Stimulated activated CD4-positive, alpha-beta T cell treated with anti-CD3 and anti-CD28 coated beads, Interleukin-1b, Interleukin-23, amount 100 ng/mL, for 4 hours (primary cell): ENCODE measurements at regions not wholly inside any gene's neighbourhood (a gene's known extent, or its start where the extent isn't known, plus 50 kb on each side); places are given as distances from the start of the nearest gene placed in this dataset.

Experiments used
- DNase-seq, 2 donors: peaks; one replicate each; pipeline ENCODE4 v3.0.0-alpha.2; 2020; ENCODE audit warnings: low read depth in 2 of 2

DNA sequence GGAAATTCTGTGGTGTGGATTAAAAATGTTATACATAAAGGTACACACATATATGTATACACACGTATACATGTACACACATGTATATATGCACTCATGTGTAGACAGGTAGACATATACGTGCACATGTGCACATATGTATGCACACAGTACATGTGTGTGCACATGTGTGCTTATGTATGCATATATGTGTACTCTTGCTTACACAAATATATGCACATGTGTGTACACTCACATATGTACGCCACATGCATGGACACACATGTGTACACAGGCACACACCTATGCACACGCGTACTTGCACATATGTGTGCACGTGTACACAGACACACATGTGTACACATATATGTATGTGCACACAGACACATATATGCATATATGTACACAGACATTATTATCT is 142.8 kb upstream of the SALL3 start:
- DNase-seq: no peak

DNA sequence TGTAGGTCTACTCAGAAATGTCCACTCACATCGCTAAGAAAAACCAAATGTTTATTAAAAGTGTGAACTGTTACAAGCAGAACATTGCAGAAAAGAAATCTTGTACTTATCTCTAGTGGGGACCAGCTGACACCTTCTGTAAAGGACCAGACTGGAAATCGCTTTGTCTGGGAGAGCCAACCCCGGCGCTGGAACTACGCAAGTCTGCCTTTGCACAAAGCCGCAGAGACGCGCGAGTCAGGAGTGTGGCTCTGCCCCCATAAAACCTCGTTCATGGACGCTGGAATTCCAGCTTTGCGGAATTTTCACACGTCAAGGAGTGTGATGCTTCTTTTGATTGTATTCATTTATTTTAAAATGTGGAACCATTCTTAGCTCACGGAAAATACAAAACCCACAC is 141.9 kb upstream of the SALL3 start:
- DNase-seq: no peak

DNA sequence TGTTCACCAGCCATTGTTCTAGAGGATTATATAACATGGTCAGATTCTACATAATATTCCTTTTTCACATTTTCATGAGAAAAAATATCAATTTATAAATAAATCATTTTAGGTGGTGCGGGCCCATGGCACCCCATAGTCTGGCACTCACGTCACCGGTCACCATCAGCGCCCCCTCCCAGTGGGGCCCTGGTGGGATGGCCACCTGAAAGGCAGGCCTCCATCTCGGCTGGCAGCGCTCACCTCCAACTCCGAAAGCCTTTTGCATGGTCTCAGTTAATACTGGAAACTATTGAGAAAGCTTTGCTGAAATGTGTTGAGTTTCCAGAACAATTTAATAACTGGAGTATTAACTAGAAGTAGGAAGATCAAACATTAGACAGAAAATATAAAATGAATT is 141.4 kb upstream of the SALL3 start:
- DNase-seq: no peak

DNA sequence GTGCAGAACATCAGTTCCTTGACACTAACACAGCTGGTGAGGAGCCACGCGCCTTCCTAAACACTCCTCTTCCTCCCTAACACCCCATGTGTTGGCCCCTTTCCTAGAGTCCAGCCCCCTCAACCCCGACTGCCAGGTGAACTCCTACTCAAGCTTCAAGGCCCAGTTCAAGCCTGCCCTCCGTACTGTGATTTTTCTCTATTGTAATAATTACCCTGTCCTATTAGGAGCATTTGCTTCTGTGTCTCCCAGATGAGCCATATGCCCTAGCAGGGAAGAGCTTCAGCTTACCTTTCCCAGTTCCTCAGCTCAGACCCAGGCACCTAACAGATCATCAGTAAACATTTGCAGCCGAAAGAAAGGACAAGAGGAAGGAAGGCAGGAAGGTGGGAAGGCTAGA is 130.6 kb upstream of the SALL3 start:
- no peak for DNase-seq

DNA sequence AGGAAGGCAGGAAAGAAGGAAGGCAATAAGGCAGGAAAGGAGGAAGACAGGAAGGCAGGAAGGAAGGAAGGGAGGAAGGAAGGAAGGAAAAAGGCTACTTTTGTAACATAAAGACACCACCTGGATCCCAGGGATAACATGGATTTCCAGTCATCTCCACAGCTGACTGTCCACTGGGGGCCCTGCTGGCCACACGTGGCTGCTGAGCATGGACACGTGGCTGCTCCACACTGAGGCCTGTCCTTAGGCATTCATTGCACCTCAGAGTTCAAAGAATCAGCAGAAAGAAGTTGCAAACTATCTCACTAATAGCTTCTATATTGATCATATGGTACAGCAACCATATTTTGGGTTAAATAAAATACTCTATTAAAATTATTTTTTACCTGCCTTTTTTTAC is 130.2 kb upstream of the SALL3 start:
- no peak for DNase-seq

DNA sequence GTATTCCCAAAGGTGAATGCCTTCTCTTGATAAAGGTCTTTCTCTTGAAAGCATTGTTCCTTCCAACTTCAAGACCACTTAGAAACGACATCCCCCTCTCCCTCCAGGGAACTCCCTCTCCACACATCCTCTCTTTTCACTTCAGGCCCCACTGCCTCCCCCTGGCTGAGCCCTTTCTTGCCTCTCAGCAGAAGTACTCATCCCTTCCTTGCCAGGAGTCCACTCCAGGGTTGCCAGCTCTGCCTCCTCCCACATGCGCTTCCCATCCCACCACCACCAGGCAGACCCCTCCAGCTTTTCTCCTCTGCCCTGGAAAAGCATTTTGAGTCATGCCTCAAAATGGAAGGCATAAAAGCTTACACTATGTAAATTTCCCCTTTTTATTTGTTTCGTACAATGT is 126.3 kb upstream of the SALL3 start:
- DNase-seq: no peak

DNA sequence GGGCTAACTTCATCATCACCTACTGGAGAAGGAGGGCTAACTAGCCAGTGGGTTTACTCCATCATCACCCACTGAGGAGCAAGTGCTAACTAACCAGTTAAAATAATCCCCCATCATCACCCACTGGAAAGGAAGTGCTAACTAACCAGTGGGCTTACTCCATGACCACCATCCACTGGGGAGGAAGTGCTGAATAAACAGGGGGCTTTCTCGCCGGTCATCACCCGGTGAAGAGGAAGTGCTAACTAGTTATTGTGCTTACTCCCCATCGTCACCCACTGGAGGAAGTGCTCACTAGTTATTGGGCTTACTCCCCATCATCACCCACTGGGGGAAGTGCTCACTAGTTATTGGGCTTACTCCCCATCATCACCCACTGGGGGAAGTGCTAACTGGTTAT is 124.4 kb upstream of the SALL3 start:
- no peak for DNase-seq

DNA sequence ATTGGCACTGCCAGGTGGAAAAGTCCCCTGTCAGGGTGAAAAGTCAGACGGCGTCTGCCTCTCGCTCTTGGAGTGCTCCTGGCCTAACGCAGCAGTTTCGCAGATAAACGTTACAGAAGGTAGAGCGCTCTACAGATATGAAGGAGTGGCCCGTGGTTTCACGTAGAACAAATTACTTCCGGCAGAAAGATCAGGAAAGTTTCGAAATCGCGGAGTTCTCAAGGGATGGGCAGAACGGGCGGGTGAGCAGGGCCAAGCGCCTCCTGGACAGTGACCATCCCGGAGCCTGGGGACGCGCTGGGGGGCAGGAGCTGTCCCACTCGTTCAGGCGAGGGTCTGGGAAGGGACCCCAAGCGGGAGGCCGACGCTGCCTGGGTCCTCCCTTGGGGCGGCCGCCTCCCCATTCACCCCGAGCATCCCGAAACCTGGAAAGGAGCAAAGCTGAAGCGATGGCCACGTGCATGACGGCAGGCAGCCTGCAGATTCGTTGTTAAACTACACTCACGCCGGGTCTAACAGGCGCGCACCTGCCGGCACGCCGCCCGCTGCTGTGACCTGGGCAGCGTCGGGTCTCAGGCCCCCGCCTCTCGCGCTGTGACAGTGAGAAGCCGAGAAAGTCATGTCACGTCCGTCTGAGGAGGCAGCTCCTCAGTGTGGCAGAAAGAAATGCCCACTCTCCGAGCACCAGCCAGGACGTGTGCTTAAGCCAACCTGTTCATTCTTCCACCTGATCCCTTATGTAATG is 122.9 kb upstream of the SALL3 start:
- no peak for DNase-seq

DNA sequence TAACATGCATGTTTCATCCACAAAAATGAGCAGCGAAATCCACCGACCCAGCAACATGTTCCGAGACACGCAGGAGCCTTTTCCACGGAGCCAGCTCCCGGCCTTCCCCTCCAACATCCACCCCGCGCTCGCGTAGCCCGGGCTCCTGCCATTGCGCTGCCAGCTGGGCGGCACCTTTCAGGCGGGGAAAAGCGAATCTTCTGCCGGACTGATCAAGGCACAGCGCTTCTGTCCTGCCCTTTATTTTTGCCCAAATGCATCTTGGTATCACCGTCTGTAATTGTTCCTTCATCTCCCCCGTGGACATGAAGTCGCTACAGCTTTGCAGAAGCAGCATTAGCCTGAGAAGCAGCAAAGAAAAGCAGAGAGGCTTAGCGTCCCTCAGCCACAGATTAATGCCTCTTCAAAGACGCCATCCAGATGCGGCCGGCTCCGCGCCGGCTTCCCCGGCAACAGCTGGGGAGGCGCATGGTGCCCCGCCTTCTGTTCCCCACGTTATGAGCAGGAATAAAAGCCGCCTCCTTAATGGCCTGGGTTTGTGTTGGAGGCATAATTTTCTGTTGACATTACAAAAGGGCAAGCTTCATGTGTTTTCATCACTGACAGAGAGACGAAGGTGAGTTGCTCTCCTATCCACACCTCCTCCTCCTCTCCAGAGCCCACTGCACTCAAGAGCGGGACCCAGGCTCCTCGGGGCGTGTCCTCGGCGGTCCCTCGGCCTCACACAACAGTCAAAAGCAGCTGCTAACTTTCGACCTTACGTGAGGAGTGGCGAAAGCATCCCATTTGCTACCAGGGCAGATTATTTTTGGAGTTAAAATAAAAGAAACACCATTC is 122.1 kb upstream of the SALL3 start:
- DNase-seq: no peak

DNA sequence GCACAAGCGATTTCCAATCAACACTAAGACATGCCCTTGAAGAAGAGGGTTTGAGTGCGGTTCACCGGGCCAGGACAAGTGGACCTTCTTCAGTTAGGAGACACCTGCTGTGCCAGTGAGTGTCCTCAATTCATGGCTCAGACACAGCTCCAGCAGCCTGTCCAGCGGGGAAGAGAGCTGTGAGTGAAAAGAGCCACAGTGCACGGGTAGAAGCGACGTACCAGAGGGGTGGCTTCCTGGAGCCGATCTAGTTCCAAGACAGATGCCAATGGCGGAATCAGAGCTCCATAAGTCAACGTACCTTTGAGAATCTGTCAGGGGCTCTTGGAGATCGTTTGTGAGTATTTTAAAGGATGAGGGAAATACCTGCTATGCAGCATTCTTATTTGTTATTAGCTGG is 119.9 kb upstream of the SALL3 start:
- no peak for DNase-seq

DNA sequence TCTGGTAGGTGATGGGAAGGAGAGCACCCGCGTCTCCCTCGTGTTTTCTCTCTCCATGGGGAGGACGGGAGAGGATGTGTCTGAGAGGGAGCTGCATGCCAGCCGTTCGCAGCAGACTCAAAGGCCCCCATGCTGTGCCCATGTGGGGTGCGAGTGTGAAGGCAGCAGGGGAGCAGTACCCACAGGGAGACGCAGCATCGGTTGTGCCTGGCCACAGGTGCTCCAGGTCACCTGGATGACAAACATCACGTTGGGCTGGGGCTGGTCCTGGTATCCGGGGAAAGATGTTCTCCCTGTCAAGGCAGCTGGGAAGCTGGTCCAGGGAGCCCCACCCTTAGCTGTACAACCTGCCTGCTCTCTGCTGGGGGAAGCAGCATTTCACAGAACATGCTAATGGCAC is 119.5 kb upstream of the SALL3 start:
- no peak for DNase-seq

DNA sequence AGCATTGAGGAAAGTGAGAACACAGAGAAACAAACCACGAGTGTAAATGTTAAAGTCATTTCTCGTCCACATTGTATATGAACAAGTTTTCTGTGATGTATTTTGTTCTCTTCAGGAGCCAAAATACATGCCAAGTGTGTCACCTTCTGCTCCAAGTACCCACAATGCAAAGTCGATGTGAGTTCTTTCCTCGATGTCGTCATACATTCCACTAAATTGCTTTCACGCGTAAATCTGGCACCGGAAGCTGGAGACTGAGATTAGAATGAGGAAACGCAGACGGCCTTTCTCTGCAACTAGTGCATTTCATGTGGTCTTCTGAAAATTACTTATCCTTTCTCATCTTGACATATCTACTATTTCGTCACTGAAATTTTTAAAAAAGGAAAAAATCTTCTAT is 118.5 kb upstream of the SALL3 start:
- DNase-seq: no peak

DNA sequence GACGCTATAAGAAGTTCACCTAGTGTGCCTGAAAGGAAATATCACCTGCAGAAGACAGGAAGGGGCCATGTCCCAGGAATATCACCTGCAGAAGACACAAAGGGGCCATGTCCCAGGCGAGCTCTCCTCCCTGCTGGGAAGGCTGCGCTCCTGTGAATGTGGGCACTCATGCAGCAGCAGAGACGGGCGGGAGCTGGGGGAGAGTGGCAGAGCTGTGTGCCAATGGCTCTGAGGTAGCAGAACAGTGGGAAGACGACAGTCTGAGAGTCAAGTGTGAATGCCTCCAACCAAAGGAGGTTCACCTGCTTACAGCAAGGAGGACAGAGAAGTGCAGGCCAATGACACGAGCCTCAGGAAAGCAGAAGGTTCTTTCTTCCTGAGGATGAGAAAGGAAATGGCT is 117.9 kb upstream of the SALL3 start:
- DNase-seq: no peak

DNA sequence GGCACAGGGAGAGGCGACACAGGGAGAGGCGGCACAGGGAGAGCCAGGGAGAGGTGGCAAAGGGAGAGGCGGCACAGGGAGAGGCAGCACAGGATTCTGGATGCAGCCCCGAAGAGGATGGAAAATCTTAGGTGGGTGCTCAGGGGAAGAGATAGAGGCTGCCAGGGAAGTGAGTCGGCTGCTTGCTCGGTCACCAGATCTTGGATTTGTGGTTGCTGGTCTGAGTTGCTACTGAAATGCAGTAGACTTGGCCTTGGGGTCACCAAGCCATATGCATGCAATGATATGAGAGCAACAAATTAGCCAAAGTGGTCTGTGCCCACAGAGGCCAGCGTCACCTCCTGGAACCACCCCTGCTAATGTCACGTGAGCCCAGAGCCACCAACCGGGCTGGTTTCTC is 117.2 kb upstream of the SALL3 start:
- no peak for DNase-seq

DNA sequence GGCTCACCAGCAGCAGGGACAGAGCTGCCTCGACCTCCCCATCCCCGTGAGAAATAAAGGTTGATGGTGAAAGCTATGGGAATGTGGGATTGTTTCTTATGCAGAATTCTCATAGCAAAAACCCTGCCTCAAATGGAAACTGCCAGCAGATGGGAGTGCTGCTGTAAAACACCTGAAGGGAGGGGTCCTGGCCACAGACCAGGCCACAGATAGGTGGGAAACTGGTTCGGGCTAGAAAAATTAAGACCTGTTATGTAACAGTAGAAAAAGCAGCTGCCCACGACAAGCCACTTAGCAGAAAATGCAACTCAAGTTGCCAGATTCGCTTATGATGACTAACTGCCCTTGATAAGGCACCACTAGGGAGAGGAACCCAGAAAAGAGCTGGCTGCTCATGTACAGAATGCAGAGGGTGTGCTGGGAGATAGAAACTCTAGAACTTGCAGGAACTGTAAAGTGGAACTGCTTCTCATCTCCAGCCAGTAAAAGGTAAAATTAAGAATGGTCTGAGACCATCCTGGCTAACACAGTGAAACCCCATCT is 114.5 kb upstream of the SALL3 start:
- no peak for DNase-seq

DNA sequence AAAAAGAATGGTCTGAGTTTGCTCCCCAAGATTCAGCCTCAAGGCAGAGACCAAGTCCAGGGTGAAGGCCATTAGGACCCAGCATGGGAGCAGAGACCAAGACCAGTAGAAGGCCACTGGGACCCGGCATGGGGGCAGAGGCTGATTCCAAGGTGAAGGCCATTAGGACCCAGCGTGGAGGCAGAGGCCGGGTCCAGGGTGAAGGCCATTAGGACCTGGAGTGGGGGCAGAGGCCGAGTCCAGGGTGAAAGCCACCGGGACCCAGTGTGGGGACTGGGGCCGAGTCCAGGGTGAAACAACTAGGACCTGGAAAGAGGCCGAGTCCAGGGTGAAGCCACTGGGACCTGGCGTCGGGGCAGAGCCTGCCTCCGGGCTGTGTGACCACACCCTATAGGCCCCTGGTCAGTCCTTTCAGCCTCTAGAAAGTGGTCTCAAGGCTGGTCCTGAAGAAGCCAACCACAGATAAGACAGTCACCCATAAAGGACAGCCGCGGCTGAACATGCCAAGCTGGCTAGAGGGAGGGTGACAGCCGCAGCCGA is 113.8 kb upstream of the SALL3 start:
- DNase-seq: no peak

DNA sequence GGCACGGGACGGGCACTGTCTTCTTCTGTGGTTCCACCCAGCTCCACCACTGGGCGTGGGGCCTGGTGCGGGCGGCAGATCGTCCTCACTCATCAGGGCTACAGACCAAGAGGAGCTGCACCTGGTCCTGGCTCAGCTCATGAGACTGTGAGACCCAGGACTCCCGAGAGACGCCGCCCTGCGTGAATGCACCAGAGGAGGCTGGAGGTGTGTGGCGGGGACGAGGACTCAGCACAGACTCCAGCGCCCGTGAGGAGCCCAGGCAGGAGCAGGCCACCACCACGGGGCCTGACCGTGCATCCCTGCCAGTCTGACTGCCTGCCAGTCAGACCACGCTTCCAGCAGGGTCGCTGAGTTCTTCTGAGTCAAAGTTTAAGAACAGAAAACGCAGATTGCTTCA is 112.5 kb upstream of the SALL3 start:
- no peak for DNase-seq

DNA sequence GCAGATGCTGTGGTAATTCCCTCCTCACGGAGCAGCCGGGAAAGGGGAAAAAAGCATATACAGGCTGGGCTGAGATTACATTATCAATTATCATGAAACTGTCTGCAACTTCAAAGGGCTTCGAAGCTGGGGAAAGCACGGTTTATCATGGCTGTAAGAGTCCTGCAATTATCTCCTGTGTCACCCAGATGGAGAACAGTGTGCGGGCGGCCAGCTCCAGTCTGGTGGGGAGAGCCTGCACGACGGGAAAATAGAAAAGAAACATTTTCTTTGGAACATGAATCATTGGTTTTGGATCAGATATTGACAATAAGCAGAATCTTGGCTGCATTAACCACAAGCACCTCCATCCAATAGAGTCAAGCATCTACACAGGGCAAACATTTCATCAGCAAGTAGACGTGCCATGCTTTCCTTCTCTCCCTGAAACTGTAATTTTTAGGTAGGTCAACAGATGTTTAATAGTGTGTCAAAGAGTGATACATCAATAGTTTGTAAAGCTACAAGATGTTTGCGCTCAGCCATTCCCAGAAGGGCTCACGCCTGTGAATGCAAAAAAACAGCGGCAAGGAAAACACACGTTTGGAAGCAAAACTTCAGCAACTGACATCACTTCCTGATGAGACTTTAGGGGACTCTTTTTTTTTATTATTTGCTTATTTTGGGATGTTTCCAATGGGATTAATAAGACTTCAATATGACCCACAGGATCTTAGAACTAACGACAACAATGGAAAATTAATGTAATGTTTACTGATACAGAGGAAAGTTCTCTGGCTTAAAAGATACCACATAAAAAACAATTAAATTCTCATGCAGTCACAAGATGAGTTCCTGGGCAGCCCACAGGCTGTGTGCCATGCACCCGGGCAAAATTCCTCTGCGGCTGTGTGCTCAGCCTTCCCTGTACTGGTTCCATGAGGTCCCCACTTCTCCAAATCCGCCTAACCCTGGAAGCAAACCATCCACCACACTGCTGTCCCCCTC is 111.0 kb upstream of the SALL3 start:
- no peak for DNase-seq

DNA sequence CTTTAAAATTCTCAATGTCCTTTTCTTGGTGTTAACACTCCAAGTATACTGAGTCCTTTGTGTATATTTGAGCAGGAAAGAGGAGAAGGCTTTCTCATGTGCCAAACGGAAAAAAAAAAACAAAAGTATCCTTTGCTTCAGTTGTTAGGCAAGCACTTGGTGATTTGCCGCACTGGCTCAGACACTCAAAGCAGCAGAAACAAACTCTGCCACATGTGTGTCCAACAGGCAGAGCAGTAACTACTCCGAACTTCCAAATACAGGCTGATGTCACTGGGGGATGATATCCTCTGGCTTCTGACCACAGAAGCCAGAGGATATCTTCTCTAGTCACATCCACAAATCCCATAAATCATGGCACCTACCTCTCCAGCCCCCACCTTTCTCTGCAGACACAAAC is 108.0 kb upstream of the SALL3 start:
- DNase-seq: no peak

DNA sequence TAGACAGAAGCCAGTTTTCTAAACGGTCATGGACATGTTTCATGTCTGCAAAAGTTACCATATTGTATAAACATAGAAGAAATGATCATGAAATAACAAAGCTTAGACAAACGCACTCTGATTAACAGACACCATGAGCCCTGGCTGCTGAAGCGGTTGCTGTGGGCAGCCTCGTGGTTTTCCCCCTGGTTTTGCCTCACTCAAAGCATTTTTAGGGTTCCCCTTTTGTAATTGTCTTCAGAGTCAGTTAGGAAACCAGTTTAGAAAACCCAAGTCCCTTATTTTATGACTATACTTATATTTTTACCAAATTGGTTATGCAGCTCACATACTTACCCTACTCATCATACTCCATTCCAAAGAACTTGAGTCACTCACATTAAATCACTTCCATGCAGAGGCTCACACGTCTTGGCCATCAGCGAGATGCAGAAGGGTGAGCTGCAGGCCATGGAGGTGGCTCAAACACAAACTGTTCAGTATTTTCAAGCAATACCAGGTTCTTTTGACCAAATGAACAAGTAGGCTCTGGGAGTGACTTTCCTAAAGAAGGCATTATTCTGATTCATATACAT is 105.6 kb upstream of the SALL3 start:
- DNase-seq: no peak
